HK-2 (cell line): ENCODE measurements at regions not wholly inside any gene's neighbourhood (a gene's known extent, or its start where the extent isn't known, plus 50 kb on each side); places are given as distances from the start of the nearest gene placed in this dataset.

Experiments
- DNase-seq: peaks from one replicate; pipeline ENCODE4 v3.0.0-alpha.2; 2018; ENCODE audit not compliant: unreplicated experiment

GRCh38 chr16:79658301-79659033 lies 57.9 kb upstream of the MAF start:
- peak; percentile 71 for DNase-seq

- no peak for DNase-seq
Observed at GRCh38 chr16:79656553-79657115, 56.1 kb upstream of the MAF start.

- DNase-seq, result no peak
Observed at GRCh38 chr16:79653373-79653891, 52.9 kb upstream of the MAF start.

GRCh38 chr16:79651363-79651762 lies 50.8 kb upstream of the MAF start:
- DNase-seq, result no peak
